ENCODE measurements at regions not wholly inside any gene's neighbourhood (a gene's known extent, or its start where the extent isn't known, plus 50 kb on each side); places are given as distances from the start of the nearest gene placed in this dataset.

DNA sequence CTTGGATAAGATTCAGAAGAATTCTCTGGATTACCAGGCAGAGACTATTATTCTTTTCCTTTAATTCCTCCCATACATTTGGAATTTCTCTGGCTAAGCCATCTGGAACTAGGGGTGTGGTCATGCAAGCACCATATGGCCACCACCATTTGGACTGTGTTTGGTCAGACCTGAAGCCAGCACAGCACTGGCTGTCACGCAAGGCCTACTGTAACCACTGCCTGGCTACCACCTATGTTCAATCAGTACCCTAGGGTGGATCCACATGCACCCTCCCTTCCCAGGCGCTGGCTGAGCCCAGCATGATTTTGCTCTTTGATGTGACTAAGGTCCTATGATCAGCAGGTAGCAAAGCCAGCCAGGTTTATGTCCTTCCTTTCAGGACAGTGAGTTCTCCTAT lies 287.8 kb upstream of the GOLIM4 start:
- TF ChIP-seq, protein P1, sequence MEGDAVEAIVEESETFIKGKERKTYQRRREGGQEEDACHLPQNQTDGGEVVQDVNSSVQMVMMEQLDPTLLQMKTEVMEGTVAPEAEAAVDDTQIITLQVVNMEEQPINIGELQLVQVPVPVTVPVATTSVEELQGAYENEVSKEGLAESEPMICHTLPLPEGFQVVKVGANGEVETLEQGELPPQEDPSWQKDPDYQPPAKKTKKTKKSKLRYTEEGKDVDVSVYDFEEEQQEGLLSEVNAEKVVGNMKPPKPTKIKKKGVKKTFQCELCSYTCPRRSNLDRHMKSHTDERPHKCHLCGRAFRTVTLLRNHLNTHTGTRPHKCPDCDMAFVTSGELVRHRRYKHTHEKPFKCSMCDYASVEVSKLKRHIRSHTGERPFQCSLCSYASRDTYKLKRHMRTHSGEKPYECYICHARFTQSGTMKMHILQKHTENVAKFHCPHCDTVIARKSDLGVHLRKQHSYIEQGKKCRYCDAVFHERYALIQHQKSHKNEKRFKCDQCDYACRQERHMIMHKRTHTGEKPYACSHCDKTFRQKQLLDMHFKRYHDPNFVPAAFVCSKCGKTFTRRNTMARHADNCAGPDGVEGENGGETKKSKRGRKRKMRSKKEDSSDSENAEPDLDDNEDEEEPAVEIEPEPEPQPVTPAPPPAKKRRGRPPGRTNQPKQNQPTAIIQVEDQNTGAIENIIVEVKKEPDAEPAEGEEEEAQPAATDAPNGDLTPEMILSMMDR (IDR thresholded peaks at IDR 0.05): no peak
- no peak for TF ChIP-seq POLR2A (IDR thresholded peaks at IDR 0.05)

Measured in thyroid gland (tissue), 4 donors.